GM12878 (cell line): ENCODE measurements at regions not wholly inside any gene's neighbourhood (a gene's known extent, or its start where the extent isn't known, plus 50 kb on each side); places are given as distances from the start of the nearest gene placed in this dataset.

ENCODE experiments used
- ATAC-seq: fragments of 200-7000 bp; cut with Tn5 transposase; 3 replicates; pipeline ENCODE4 v1.9.1; 2020; ENCODE audit warnings: mild to moderate bottlenecking, moderate library complexity
- BruUV-seq: library from RNA; stranded (reverse); fragments of 400-500 nt; replicated peaks from 2 replicates; lab custom pipeline; 2021; lab: Mats Ljungman, UMichigan
- CTCF ChIA-PET: fragments of 300-600 bp; sonication (Branson Sonifier 250); formaldehyde crosslinking; extraction: SDS; loops from one replicate; lab custom pipeline; 2021; ENCODE audit warnings: inconsistent platforms; lab: Yijun Ruan, JAX
- POLR2A ChIA-PET: fragments of 350-600 bp; formaldehyde crosslinking; extraction: SDS; loops from one replicate; lab custom pipeline; 2021; ENCODE audit warnings: inconsistent platforms; lab: Charles Lee
- RAD21 ChIA-PET: fragments of 300-600 bp; sonication (Branson Sonifier 250); formaldehyde crosslinking; loops from one replicate; lab custom pipeline; 2023; ENCODE audit warnings: antibody characterized with exemption; ENCODE audit not compliant: unreplicated experiment; lab: Charles Lee
- SMC1A ChIA-PET: fragments of 300-600 bp; sonication (Branson Sonifier 250); formaldehyde crosslinking; loops from one replicate; lab custom pipeline; 2023; ENCODE audit not compliant: unreplicated experiment, uncharacterized antibody; lab: Charles Lee
- DNase-seq: peaks from one replicate; pipeline ENCODE4 v3.0.0-alpha.2; 2011; ENCODE audit warnings: low read depth, low spot score
- FAIRE-seq: peaks from 3 replicates; lab custom pipeline; 2011; peaks lifted over from hg19 to GRCh38; lab: Jason Lieb, UNC
- H2AFZ ChIP-seq: 2 replicates; pipeline ENCODE4 v1.6.0; 2011; ENCODE audit warnings: low read depth, low read length, control low read depth; ENCODE audit not compliant: control insufficient read depth
- H3K27ac ChIP-seq: 2 replicates; pipeline ENCODE4 v1.5.1; 2011; ENCODE audit warnings: control low read depth; ENCODE audit not compliant: control insufficient read depth, insufficient read depth
- H3K27me3 ChIP-seq, 2 experiments: replicated peaks in 1 of 2; 2 replicates each; pipeline versions ENCODE4 v1.6.0 to v1.6.1; 2011; ENCODE audit warnings: low read length in 1 of 2; ENCODE audit not compliant: control insufficient read depth in 2 of 2, insufficient read depth in 2 of 2
- H3K36me3 ChIP-seq, 2 experiments: 2 replicates each; pipeline ENCODE4 v1.5.1; 2011; ENCODE audit warnings: low read length in 1 of 2; ENCODE audit not compliant: control insufficient read depth in 2 of 2, insufficient read depth in 2 of 2
- H3K4me1 ChIP-seq: 2 replicates; pipeline ENCODE4 v1.6.1; 2011; ENCODE audit warnings: mild to moderate bottlenecking, low read length, moderate library complexity, mixed read lengths; ENCODE audit not compliant: control insufficient read depth, insufficient read depth
- H3K4me2 ChIP-seq: 2 replicates; pipeline ENCODE4 v1.6.0; 2011; ENCODE audit warnings: control low read depth; ENCODE audit not compliant: control insufficient read depth, insufficient read depth
- H3K4me3 ChIP-seq: fragments of 200-600 bp; sonication (generic); 2 replicates; pipeline ENCODE4 v1.5.1; 2016
- H3K79me2 ChIP-seq: 2 replicates; pipeline ENCODE4 v1.6.0; 2011; ENCODE audit warnings: low read length; ENCODE audit not compliant: control insufficient read depth, insufficient read depth
- H3K9ac ChIP-seq: 2 replicates; pipeline ENCODE4 v1.8.0; 2011; ENCODE audit warnings: low read length, control low read depth, mixed read lengths; ENCODE audit not compliant: control insufficient read depth, insufficient read depth
- H3K9me3 ChIP-seq: replicated peaks from 3 replicates; pipeline ENCODE4 v1.5.1; 2011; ENCODE audit warnings: mild to moderate bottlenecking, low read length; ENCODE audit not compliant: control insufficient read depth, insufficient read depth
- H4K20me1 ChIP-seq: 2 replicates; pipeline ENCODE4 v1.6.0; 2011; ENCODE audit not compliant: control insufficient read depth, insufficient read depth
- BCLAF1 ChIP-seq: fragments of 450-650 bp; IDR thresholded peaks from 2 replicates; pipeline ENCODE4 v1.6.1; 2017; ENCODE audit warnings: antibody characterized with exemption, mild to moderate bottlenecking, moderate library complexity
- EZH2 ChIP-seq: IDR thresholded peaks from 2 replicates; pipeline ENCODE4 v1.6.1; 2012; ENCODE audit warnings: low read depth, mild to moderate bottlenecking, control low read depth, inconsistent platforms, low read length, borderline replicate concordance; ENCODE audit not compliant: control insufficient read depth
- PKNOX1 ChIP-seq: fragments of 450-650 bp; IDR thresholded peaks from 2 replicates; pipeline ENCODE4 v1.6.1; 2016; ENCODE audit warnings: mild to moderate bottlenecking
- SUPT20H ChIP-seq: IDR thresholded peaks from 2 replicates; pipeline ENCODE4 v1.6.1; 2011; ENCODE audit warnings: low read depth, mild to moderate bottlenecking, low read length, moderate library complexity, borderline replicate concordance; ENCODE audit not compliant: control insufficient read depth
- in situ Hi-C: fragments of 300-500 bp; cut with MboI; formaldehyde crosslinking; loops from 9 replicates; pipeline ENCODE4 v1.14.3; 2018; ENCODE audit warnings: mixed read lengths
- intact Hi-C: fragments of 100-400 bp; cut with micrococcal nuclease; formaldehyde crosslinking; loops from one replicate; pipeline ENCODE4 v1.14.2; 2022; ENCODE audit not compliant: unreplicated experiment
- TF ChIP-seq, protein P1 (sequence below): fragments of 450-650 bp; IDR thresholded peaks from 2 replicates; pipeline ENCODE4 v1.6.1; 2017; ENCODE audit warnings: mild to moderate bottlenecking, low read depth, inconsistent platforms; ENCODE audit not compliant: poor library complexity, severe bottlenecking

GRCh38 chr2:150298571-150299305 lies 188.7 kb downstream of the RND3 start (continued):
- no peak for TF ChIP-seq SUPT20H
- TF ChIP-seq, protein P1, sequence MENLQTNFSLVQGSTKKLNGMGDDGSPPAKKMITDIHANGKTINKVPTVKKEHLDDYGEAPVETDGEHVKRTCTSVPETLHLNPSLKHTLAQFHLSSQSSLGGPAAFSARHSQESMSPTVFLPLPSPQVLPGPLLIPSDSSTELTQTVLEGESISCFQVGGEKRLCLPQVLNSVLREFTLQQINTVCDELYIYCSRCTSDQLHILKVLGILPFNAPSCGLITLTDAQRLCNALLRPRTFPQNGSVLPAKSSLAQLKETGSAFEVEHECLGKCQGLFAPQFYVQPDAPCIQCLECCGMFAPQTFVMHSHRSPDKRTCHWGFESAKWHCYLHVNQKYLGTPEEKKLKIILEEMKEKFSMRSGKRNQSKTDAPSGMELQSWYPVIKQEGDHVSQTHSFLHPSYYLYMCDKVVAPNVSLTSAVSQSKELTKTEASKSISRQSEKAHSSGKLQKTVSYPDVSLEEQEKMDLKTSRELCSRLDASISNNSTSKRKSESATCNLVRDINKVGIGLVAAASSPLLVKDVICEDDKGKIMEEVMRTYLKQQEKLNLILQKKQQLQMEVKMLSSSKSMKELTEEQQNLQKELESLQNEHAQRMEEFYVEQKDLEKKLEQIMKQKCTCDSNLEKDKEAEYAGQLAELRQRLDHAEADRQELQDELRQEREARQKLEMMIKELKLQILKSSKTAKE: no peak

DNA sequence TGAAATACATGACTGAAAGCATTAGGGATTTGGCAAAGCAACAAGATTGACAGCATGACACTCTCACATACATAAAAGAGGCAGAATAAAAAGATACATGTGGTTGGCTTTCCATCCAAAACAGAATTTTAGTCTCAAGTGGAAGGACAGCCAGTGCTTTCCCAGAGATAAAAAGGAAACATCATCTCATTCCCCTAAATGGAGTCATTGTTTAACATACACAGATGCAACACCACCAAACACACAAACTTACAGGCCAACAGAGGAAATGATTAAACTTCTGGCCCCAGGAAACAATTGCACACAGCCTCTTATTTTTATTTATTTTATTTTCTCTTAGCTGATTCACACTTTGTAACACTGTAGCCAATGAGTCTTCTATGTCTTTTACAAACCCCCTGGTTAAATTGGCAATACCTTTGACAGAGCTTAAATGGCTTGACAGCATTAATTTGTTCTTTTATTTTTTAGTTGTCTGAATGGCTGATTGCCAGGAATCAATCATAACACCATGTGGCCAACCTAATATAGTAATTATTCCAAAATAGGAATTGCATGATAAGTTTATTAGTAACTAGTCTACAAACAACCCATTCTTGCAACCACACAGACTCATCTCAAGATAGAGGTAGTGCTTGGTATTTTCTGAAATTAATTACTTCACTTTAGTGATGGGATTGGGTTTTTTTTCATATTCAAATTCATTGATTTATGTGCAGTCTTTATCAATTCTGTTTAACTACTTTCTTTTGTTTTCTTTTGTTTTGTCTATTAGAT lies 190.5 kb downstream of the RND3 start:
- DNase-seq (no peak), FAIRE-seq (no peak), ATAC-seq (no peak)
- H3K9ac ChIP-seq: no peak overlapping the region
- no peak for TF ChIP-seq EZH2
- TF ChIP-seq, protein P1: no peak
- TF ChIP-seq BCLAF1: no peak
- TF ChIP-seq PKNOX1: no peak
- H3K27me3 ChIP-seq: no peaks in the 10 kb centered on the region
- RAD21 ChIA-PET: no interaction called here
- CTCF ChIA-PET: interaction anchor here (0.7 kb wide), 1 partner anchor 182 kb away, joined by 3 read pairs; no protein-coding TSS in a partner anchor
- intact Hi-C loops: no loop called here
- no peaks in the 10 kb centered on the region for H3K36me3 ChIP-seq
- H3K9me3 ChIP-seq: no peaks in the 10 kb centered on the region
- no peak overlapping the region for H3K4me2 ChIP-seq
- H3K4me1 ChIP-seq: no peaks in the 10 kb centered on the region
- no peak overlapping the region for H3K27ac ChIP-seq
- H2AFZ ChIP-seq: no peak overlapping the region
- in situ Hi-C loops: no loop called here
- H3K79me2 ChIP-seq: no peaks in the 10 kb centered on the region
- SMC1A ChIA-PET: no interaction called here
- no peaks in the 10 kb centered on the region for H4K20me1 ChIP-seq
- no TSS peak for BruUV-seq
- H3K4me3 ChIP-seq: no peak overlapping the region
- POLR2A ChIA-PET: no interaction called here
